ENCODE measurements at regions not wholly inside any gene's neighbourhood (a gene's known extent, or its start where the extent isn't known, plus 50 kb on each side); places are given as distances from the start of the nearest gene placed in this dataset.
A peak's percentile ranks its signal among the peaks of the same experiment; 100 is the strongest.

- no peaks in the 10 kb centered on the region for H3K27me3 ChIP-seq
- intact Hi-C loops (cut with DNase I): no loop called here
- no peaks in the 10 kb centered on the region for H3K9me3 ChIP-seq
- H3K27ac ChIP-seq: no peak overlapping the region
- no peak for FAIRE-seq
- 93 to 95% methylated on average over 14 of the region's 14 CpGs for WGBS, 2 donors
- no peaks in the 10 kb centered on the region for H3K36me3 ChIP-seq
- peak in 1 of 6 donors; percentile 27 for DNase-seq
- no peak for ATAC-seq
- TF ChIP-seq CTCF (IDR thresholded peaks at IDR 0.05): no peak
- H3K4me1 ChIP-seq: no peaks in the 10 kb centered on the region
- H3K4me3 ChIP-seq: no peak overlapping the region
Measured at GRCh38 chr2:18961991-18962421, 372.6 kb upstream of the NT5C1B start.

GRCh38 chr2:18959952-18960717 lies 370.8 kb upstream of the NT5C1B start:
- intact Hi-C loops (cut with DNase I): no loop called here
- FAIRE-seq: no peak
- no peak for DNase-seq
- Histone ChIP-seq H3K27me3 (no peaks in the 10 kb centered on the region), H3K4me1 (no peaks in the 10 kb centered on the region), H3K9me3 (no peaks in the 10 kb centered on the region), H3K27ac (no peak overlapping the region), H3K4me3 (no peak overlapping the region), H3K36me3 (no peaks in the 10 kb centered on the region)
- TF ChIP-seq CTCF (IDR thresholded peaks at IDR 0.05): no peak
- no peak for ATAC-seq

GRCh38 chr2:18959200-18959599 lies 369.8 kb upstream of the NT5C1B start:
- ATAC-seq: no peak
- Histone ChIP-seq H3K9me3 (no peaks in the 10 kb centered on the region), H3K27ac (no peak overlapping the region), H3K27me3 (no peaks in the 10 kb centered on the region), H3K36me3 (no peaks in the 10 kb centered on the region), H3K4me1 (no peaks in the 10 kb centered on the region), H3K4me3 (no peak overlapping the region)
- intact Hi-C loops (cut with DNase I): no loop called here
- FAIRE-seq: no peak
- DNase-seq: no peak
- no peak for TF ChIP-seq CTCF (IDR thresholded peaks at IDR 0.05)
- 83 to 88% methylated on average over 1 of the region's 1 CpG for WGBS, 2 donors

GRCh38 chr2:18957909-18958308 lies 368.5 kb upstream of the NT5C1B start:
- ATAC-seq (no peak), FAIRE-seq (no peak), DNase-seq (no peak)
- H3K9me3 ChIP-seq: no peaks in the 10 kb centered on the region
- H3K4me1 ChIP-seq: no peaks in the 10 kb centered on the region
- H3K36me3 ChIP-seq: no peaks in the 10 kb centered on the region
- H3K4me3 ChIP-seq: no peak overlapping the region
- no peak for TF ChIP-seq CTCF (IDR thresholded peaks at IDR 0.05)
- intact Hi-C loops (cut with DNase I): no loop called here
- no peaks in the 10 kb centered on the region for H3K27me3 ChIP-seq
- H3K27ac ChIP-seq: no peak overlapping the region
- 86 to 94% methylated on average over 1 of the region's 1 CpG for whole genome bisulfite sequencing, 2 donors

GRCh38 chr2:18950361-18950851 lies 361.0 kb upstream of the NT5C1B start:
- no peaks in the 10 kb centered on the region for H3K9me3 ChIP-seq
- H3K4me3 ChIP-seq: no peak overlapping the region
- no peaks in the 10 kb centered on the region for H3K36me3 ChIP-seq
- intact Hi-C loops (cut with DNase I): no loop called here
- ATAC-seq (no peak), DNase-seq (no peak), FAIRE-seq (no peak)
- no peaks in the 10 kb centered on the region for H3K27me3 ChIP-seq
- H3K27ac ChIP-seq: no peak overlapping the region
- TF ChIP-seq CTCF (IDR thresholded peaks at IDR 0.05): no peak
- 57 to 71% methylated on average over 5 of the region's 5 CpGs for WGBS, 2 donors
- H3K4me1 ChIP-seq: no peaks in the 10 kb centered on the region

Measured in pancreas (tissue), 10 donors.